ENCODE measurements at regions not wholly inside any gene's neighbourhood (a gene's known extent, or its start where the extent isn't known, plus 50 kb on each side); places are given as distances from the start of the nearest gene placed in this dataset.

DNA sequence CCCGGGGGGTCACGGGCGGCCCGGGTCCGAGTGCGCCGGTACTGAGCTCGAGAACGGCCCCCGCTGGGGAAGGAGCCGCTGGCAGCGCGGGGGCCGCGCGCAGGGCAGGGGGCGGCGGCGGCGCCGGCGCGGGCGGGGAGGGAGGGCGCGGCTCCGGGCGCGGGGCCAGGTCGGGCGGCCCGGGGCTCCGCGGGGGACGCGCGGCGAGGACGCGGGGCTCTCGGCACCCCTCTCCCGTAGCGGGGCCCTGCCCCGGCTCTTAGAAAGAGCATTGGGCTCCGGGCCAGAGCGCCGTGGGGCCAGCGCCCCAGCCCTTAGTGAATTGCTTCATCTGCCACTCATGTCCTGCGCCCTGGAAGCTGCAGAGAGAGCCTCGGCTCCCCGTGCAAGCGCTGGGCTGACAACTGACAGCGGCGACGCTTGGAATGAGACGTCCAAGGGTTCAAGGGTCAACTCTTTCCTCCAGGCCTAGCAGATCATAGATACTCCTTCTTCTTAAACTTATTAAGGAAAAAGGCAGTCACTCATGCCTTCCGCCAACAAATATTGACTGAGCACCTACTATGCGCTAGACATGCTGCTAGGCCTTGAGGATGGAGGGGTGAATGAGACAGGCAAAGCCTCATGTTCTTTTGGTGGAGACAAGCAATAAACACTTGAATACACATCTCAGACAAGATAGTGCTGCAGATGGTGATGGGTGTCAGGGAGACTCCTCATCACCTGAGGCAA lies 140.8 kb downstream of the SMAD6 start:
- Mint-ChIP-seq H3K4me3 (peak overlapping the region; percentile 50 to 80 (median 70)), H3K4me1 (peaks cover 13 to 19% (median 15%) of the 10 kb centered on the region in 3 donors), H3K36me3 (no peaks in the 10 kb centered on the region), H3K27me3 (peaks cover 18 to 44% (median 36%) of the 10 kb centered on the region in 3 donors), H3K9me3 (no peaks in the 10 kb centered on the region), H3K27ac (no peak overlapping the region)
- DNase-seq (no peak), ATAC-seq (ENCODE audit: low read depth in 2 of 2) (peak; percentile 47 to 54)

DNA sequence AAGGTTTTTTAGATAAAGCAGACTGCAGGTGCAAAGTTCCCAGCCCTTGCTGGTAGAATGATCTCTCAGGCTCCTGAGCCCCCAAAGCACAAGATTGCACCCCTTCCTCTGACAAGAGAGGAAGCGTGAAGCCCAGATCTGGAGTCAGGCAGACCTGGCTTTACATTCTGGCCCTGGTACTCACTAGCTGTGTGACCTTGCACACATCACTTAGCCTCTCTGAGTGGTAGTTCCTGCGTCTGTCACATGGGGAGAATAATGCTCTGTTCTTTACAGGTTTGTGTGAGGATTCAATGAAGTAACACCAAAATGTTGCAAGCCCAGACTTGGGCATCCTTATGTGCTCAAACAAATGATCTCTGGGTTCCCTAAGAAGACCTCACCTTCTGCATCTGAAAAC lies 141.5 kb downstream of the SMAD6 start:
- DNase-seq: no peak
- peaks cover 18 to 50% (median 36%) of the 10 kb centered on the region in 3 donors for H3K27me3 Mint-ChIP-seq
- peak overlapping the region in 5 of 8 donors; percentile 16 to 80 (median 55) for H3K4me3 Mint-ChIP-seq
- peaks cover 13 to 20% (median 19%) of the 10 kb centered on the region in 3 donors for H3K4me1 Mint-ChIP-seq
- H3K9me3 Mint-ChIP-seq: no peaks in the 10 kb centered on the region
- H3K36me3 Mint-ChIP-seq: no peaks in the 10 kb centered on the region
- H3K27ac Mint-ChIP-seq: peak overlapping the region in 1 of 6 donors; percentile 54
- ATAC-seq (ENCODE audit: low read depth in 2 of 2): no peak

DNA sequence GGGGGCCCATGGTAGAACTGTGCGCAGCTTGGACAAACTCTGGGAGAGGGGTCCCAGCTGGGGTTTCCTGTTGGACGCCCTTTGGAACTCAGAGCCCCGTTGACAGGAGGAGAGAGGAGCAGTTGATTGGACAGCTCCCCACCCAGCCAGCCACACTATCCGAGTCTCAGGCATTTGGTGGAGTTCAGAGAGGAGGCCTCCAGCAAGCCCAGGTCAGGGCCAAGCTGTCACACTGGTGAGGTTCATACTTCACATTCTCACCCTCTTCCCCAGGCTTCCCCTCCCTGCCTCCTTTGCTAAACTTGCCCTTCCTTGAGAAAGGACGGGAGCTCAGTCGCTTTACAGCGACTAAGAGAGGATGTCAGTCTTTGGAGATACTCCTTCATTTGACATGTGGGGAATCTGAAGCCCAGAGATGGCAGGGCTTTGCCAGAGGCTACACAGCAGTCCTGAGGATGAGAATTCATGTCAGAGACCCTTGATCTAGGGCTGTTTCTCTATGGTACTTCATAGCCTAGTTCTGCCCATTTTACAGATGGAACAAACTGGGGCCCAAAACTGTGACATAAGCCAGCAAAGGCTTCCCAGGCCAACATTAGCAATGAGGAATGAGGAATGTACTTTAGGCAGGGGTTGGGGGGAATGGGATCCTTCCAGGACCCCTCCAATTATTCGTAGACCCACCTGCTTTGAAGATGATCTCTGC lies 142.2 kb downstream of the SMAD6 start:
- Mint-ChIP-seq H3K27me3 (peaks cover 18 to 51% (median 36%) of the 10 kb centered on the region in 3 donors), H3K9me3 (no peaks in the 10 kb centered on the region), H3K36me3 (no peaks in the 10 kb centered on the region), H3K4me1 (peaks cover 13 to 20% (median 19%) of the 10 kb centered on the region in 3 donors), H3K4me3 (peak overlapping the region in 5 of 8 donors; percentile 16 to 74 (median 55)), H3K27ac (no peak overlapping the region)
- DNase-seq (no peak), ATAC-seq (ENCODE audit: low read depth in 2 of 2) (no peak)

DNA sequence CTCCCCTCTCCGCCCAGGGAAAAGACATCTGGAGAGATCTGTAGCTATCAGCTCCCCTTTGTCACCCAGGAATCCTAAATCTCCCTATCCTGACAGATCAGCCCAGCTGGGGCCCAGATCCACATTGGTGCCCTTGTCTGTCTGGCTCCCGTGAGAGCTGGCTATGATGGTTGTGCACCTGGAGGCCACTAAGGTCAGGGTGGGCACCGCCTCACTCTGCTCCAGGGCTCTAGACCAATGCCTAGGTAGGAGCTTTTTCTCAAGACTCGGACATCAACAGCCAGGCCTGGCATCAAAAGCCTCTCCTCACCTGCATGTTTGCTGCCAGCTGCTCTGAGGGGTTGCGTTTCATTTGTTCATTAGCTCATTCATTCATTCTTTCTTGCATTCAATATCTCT lies 142.7 kb downstream of the SMAD6 start:
- Mint-ChIP-seq H3K4me1 (peaks cover 13 to 19% (median 17%) of the 10 kb centered on the region in 3 donors), H3K9me3 (no peaks in the 10 kb centered on the region), H3K36me3 (no peaks in the 10 kb centered on the region), H3K4me3 (no peak overlapping the region), H3K27ac (no peak overlapping the region), H3K27me3 (peaks cover 17 to 51% (median 36%) of the 10 kb centered on the region in 3 donors)
- ATAC-seq (ENCODE audit: low read depth in 2 of 2) (no peak), DNase-seq (no peak)

DNA sequence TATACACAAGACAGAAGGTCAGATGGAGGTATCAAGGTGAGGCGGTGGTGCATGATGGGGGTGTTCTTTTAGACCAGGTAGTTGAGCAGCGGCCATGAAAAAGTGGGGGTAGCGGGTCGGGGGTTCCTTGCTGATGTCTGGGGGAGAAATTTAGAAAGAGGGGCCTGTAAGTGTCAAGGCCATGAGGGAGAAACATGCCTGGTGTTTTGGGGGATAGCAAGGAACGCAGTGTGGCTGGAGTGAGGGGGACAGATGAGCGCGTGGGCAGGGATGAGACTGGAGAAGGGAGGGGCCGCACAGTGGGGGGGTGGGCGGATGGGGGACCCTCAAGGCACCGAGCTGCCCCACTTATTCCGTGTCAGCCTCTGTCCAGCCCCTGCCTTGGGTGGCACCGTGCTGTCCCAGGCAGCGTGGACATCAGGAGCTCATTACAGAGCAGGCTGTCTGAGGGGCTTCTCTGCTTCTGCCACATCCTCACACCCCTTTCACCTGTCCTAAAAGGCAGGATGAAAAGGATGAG lies 143.3 kb downstream of the SMAD6 start:
- Mint-ChIP-seq H3K27me3 (peaks cover 15 to 51% (median 36%) of the 10 kb centered on the region in 3 donors), H3K4me1 (peaks cover 13 to 19% (median 16%) of the 10 kb centered on the region in 3 donors), H3K27ac (no peak overlapping the region), H3K36me3 (no peaks in the 10 kb centered on the region), H3K9me3 (no peaks in the 10 kb centered on the region), H3K4me3 (no peak overlapping the region)
- DNase-seq: no peak
- no peak for ATAC-seq (ENCODE audit: low read depth in 2 of 2)

DNA sequence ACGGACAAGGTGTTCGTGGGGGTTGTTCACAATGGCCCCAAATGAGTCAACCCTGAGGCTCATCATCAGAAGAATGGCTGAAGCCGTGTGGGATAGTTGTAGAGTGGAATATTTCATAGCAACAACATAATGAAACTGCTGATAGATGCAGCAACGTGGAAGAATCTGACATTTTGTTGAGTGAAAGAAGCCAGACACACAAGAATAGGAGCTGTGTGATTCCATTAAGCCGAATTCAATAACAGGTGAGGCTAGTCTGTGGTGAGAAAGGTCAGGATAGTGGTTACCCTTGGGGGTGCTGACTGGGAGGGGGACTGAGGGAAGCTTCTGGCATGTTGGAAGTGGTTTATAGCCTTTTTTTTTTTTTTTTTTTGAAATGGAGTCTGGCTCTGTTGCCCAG lies 144.0 kb downstream of the SMAD6 start:
- ATAC-seq (ENCODE audit: low read depth in 2 of 2) (no peak), DNase-seq (no peak)
- Mint-ChIP-seq H3K4me1 (peaks cover 18 to 22% (median 20%) of the 10 kb centered on the region in 3 donors), H3K36me3 (no peaks in the 10 kb centered on the region), H3K9me3 (no peaks in the 10 kb centered on the region), H3K4me3 (no peak overlapping the region), H3K27me3 (peaks cover 15 to 50% (median 37%) of the 10 kb centered on the region in 3 donors), H3K27ac (no peak overlapping the region)

DNA sequence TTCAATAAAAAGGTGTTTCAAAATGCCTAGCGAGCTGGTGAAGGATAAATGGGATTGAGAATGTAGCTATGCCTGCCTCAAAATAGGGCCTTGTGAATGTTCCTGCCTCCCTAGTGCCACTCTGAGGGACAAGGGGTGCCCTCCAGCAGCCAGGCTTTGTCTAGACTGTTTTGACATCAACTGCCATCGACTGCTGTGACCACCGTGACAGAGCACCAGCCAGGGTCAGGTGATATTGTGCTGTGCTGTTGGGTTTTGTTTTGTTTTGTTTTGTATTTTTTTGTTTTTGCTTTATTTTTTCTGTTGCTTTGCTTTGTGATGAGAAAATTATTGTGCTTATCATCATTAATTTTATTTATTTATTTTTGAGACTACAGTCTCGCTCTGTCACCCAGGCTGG lies 144.8 kb downstream of the SMAD6 start:
- ATAC-seq (ENCODE audit: low read depth in 2 of 2) (no peak), DNase-seq (no peak)
- no peaks in the 10 kb centered on the region for H3K9me3 Mint-ChIP-seq
- H3K27ac Mint-ChIP-seq: peak overlapping the region in 2 of 6 donors; percentile 11 to 81
- no peaks in the 10 kb centered on the region for H3K36me3 Mint-ChIP-seq
- H3K4me3 Mint-ChIP-seq: no peak overlapping the region
- H3K4me1 Mint-ChIP-seq: peaks cover 23 to 26% (median 24%) of the 10 kb centered on the region in 3 donors
- peaks cover 11 to 45% (median 38%) of the 10 kb centered on the region in 3 donors for H3K27me3 Mint-ChIP-seq

DNA sequence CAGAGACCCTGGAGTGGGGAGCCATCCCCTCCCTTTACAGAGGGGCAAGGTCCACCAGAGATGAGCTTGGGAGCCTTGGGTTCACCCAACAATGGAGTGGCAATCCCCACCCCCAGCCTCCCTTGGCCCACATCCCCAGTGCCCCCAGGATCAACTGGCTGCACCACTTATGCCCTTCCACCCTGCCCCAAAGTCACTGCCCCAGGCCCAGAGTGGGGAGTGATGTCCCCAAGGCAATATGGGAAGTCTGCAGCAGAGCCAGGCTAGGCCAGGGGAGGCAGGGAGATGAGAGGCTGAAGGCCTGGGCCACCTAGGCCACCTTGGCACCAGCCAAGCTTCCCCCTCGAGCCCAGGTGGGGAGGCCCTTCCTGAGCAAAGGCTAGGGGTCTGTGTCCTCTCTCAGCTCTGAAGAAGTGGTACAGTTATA lies 145.5 kb downstream of the SMAD6 start:
- no peaks in the 10 kb centered on the region for H3K36me3 Mint-ChIP-seq
- peaks cover 20 to 23% (median 22%) of the 10 kb centered on the region in 3 donors for H3K4me1 Mint-ChIP-seq
- ATAC-seq (ENCODE audit: low read depth in 2 of 2) (no peak), DNase-seq (no peak)
- no peak overlapping the region for H3K4me3 Mint-ChIP-seq
- H3K27ac Mint-ChIP-seq: no peak overlapping the region
- H3K27me3 Mint-ChIP-seq: peaks cover 11 to 47% (median 35%) of the 10 kb centered on the region in 3 donors
- H3K9me3 Mint-ChIP-seq: no peaks in the 10 kb centered on the region

DNA sequence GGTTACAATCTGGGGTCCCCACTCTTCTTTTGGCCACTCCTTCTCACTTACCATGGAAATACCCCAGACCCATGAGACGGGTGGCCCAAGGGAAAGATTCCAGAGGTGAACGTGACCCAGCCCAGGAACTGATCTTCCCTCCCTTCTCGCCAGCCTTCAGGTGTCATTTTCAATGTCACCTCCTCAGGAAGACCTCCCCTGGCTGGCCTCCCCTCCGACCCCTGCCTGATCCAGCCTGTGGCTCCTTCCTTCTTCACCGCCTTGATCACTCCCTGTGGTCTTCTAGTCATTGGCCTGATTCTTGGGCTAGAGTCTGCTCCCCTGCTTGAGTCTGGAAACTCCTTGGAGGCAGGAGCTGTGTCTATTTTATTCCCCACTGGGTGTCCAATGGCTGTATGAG lies 146.1 kb downstream of the SMAD6 start:
- Mint-ChIP-seq H3K4me1 (peaks cover 17 to 21% (median 20%) of the 10 kb centered on the region in 3 donors), H3K36me3 (no peaks in the 10 kb centered on the region), H3K9me3 (no peaks in the 10 kb centered on the region), H3K27ac (peak overlapping the region in 2 of 6 donors; percentile 13 to 70), H3K27me3 (peaks cover 8 to 49% (median 34%) of the 10 kb centered on the region in 3 donors), H3K4me3 (peak overlapping the region in 1 of 8 donors; percentile 74)
- no peak for ATAC-seq (ENCODE audit: low read depth in 2 of 2)
- no peak for DNase-seq

DNA sequence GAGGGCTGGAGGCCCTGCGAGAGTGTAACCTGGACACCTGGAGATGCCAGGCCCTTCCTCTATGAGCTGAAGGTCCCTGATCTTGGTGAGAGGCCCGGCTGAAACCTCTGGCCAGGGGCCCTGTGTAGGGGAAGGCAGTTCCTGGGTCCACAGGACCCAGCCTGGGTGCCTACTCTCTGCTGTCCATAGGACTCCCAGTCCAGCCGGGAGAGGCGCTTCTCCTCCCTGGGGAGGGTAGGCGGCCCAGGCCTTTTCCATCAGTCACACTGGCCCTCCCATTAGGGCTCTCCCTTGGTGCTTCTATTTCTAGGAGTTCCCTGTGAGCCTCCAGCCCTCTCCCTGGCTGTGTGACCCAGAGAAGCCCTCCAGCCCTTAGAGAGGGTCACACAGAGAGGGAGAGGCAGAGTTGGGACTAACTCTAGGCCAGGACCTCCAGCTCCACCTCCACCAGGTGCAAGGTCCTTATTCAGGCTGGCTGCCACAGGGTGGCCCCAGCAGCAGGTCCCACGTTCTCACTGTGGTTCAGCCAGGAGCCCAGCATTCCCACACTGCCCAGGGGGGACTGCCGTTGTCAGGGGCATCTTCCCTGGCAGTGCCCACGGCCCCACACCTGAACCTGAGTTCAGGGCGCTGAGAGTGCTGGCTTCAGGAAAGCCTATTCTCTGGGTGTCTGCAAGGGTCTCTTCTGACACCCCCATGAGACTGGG lies 146.8 kb downstream of the SMAD6 start:
- peak overlapping the region in 2 of 6 donors; percentile 13 to 70 for H3K27ac Mint-ChIP-seq
- DNase-seq: no peak
- H3K4me3 Mint-ChIP-seq: peak overlapping the region in 1 of 8 donors; percentile 52
- H3K9me3 Mint-ChIP-seq: no peaks in the 10 kb centered on the region
- no peaks in the 10 kb centered on the region for H3K36me3 Mint-ChIP-seq
- peaks cover 13 to 18% (median 17%) of the 10 kb centered on the region in 3 donors for H3K4me1 Mint-ChIP-seq
- peaks cover under 1 to 43% (median 32%) of the 10 kb centered on the region in 3 donors for H3K27me3 Mint-ChIP-seq
- ATAC-seq (ENCODE audit: low read depth in 2 of 2): no peak

DNA sequence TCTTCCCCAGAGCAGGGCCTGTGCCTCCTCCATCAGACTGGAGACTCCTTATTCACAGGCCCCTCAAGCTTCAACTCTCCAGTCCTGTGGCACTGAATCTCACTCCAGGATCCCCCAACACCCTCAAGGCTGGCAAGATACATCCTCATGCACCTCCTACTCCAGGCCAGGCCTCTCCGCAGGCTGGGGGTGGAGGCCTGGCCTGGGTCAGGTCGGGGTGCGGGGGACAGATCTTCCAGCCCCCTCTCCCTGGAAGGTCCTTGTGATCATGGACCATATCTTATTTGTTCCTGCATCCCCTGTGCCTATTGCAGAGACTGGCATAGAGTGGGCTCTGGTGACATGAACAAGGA lies 147.3 kb downstream of the SMAD6 start:
- ATAC-seq (ENCODE audit: low read depth in 2 of 2): no peak
- peak overlapping the region in 1 of 6 donors; percentile 31 for H3K27ac Mint-ChIP-seq
- no peak overlapping the region for H3K4me3 Mint-ChIP-seq
- H3K27me3 Mint-ChIP-seq: peaks cover 0 to 46% (median 31%) of the 10 kb centered on the region in 3 donors
- no peaks in the 10 kb centered on the region for H3K36me3 Mint-ChIP-seq
- peaks cover 13 to 18% (median 17%) of the 10 kb centered on the region in 3 donors for H3K4me1 Mint-ChIP-seq
- H3K9me3 Mint-ChIP-seq: no peaks in the 10 kb centered on the region
- no peak for DNase-seq

DNA sequence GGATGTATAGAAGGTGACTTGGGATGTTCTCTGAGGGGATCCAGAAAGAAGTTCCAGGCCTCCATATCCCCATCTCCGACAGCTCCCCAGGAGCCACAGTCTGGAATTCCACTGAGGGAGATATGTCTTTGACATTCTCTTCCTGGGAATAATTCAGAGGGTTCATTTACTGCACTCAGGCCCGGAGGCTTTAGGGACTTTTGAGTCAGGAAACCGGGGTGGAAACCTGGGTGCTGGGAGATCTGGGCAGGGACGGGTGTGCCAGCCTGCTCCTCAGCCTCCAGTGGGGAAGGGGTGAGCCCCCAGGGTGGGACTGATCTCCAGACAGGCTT lies 147.7 kb downstream of the SMAD6 start:
- ATAC-seq (ENCODE audit: low read depth in 2 of 2): no peak
- DNase-seq: no peak
- no peak overlapping the region for H3K4me3 Mint-ChIP-seq
- no peaks in the 10 kb centered on the region for H3K36me3 Mint-ChIP-seq
- no peak overlapping the region for H3K27ac Mint-ChIP-seq
- H3K9me3 Mint-ChIP-seq: no peaks in the 10 kb centered on the region
- peaks cover 0 to 46% (median 33%) of the 10 kb centered on the region in 3 donors for H3K27me3 Mint-ChIP-seq
- H3K4me1 Mint-ChIP-seq: peaks cover 13 to 18% (median 17%) of the 10 kb centered on the region in 3 donors

Data from naive B cell (primary cell).